ENCODE measurements at regions not wholly inside any gene's neighbourhood (a gene's known extent, or its start where the extent isn't known, plus 50 kb on each side); places are given as distances from the start of the nearest gene placed in this dataset.
"Not testable (repeated sequence)": the region's sequence is repeated elsewhere in the genome, so short reads cannot be mapped to it uniquely, and the experiment has no call there.

DNA sequence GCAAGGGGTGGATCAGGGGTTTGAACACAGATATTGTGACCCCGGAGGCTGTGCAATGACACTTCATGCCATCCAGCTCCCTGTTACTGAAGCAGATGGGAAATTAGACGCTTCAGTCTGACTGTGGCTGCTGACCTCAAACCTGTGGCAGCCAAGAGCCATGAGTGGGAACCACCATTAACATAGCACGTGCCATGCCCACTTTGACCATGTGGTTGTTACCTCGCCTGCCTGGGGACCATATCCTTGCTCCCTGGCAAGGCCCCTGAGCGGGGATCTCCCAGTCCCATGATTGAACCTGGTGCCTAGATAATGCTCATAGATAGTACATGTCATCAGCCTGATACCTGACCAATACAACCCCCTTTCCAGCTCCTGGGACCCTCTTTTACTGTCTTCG, 68.9 kb downstream of the CYP26B1 start:
- no peak for DNase-seq
- Mint-ChIP-seq H3K4me1 (no peaks in the 10 kb centered on the region), H3K27me3 (no peaks in the 10 kb centered on the region), H3K9me3 (peaks cover 2 to 22% (median 17%) of the 10 kb centered on the region in 8 donors), H3K36me3 (no peaks in the 10 kb centered on the region), H3K4me3 (peak overlapping the region in 1 of 8 donors; percentile 27), H3K27ac (no peak overlapping the region)
- Histone ChIP-seq H3K36me3 (ENCODE audit: insufficient read depth, low read length) (no peaks in the 10 kb centered on the region), H3K27me3 (ENCODE audit: insufficient read depth, low read length) (no peaks in the 10 kb centered on the region), H3K27ac (ENCODE audit: low read depth, low read length) (no peak overlapping the region), H3K4me1 (ENCODE audit: insufficient read depth, low read length) (no peaks in the 10 kb centered on the region), H3K4me3 (ENCODE audit: low read length in 2 of 2) (no peak overlapping the region), H3K9me3 (ENCODE audit: control insufficient read depth in 1 of 2, low read length in 2 of 2) (no peaks in the 10 kb centered on the region)
- intact Hi-C loops (cut with micrococcal nuclease), result no loop called here
- ChIA-PET POLR2A (ENCODE audit: partially characterized antibody) (no interaction called here), CTCF (ENCODE audit: partially characterized antibody) (no interaction called here)

DNA sequence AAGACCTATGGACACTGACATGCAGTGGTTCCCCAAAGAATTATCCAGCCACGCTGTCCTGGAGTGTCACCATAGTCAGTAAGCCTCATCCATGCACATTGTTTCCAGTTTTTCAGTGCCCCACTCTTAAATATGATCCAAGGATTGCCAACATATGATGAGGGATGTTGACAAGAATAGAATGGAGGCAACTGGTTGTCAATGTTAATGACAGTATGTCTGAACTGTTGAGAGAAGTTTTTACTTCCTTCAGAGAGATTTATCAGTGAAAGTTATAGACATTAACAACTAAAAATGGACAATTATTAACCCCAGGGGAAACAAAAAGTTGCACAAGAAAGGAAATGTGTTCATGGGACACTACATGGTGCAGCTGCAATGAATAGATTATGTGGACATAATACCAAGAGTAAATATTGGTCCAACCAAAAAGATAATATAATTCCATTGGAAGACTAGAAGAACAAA, 69.9 kb downstream of the CYP26B1 start:
- H3K36me3 Mint-ChIP-seq, result peaks cover 0 to 5% of the 10 kb centered on the region in 2 donors
- no peak overlapping the region for H3K4me3 ChIP-seq (ENCODE audit: low read length in 2 of 2)
- no peaks in the 10 kb centered on the region for H3K27me3 Mint-ChIP-seq
- no peaks in the 10 kb centered on the region for H3K36me3 ChIP-seq (ENCODE audit: insufficient read depth, low read length)
- H3K4me3 Mint-ChIP-seq, result no peak overlapping the region
- CTCF ChIA-PET (ENCODE audit: partially characterized antibody), result no interaction called here
- intact Hi-C loops (cut with micrococcal nuclease), result no loop called here
- H3K4me1 Mint-ChIP-seq, result no peaks in the 10 kb centered on the region
- peaks cover 2 to 32% (median 24%) of the 10 kb centered on the region in 8 donors for H3K9me3 Mint-ChIP-seq
- no peaks in the 10 kb centered on the region for H3K9me3 ChIP-seq (ENCODE audit: control insufficient read depth in 1 of 2, low read length in 2 of 2)
- no peak for DNase-seq
- no peak overlapping the region for H3K27ac Mint-ChIP-seq
- no peak overlapping the region for H3K27ac ChIP-seq (ENCODE audit: low read depth, low read length)
- no peaks in the 10 kb centered on the region for H3K27me3 ChIP-seq (ENCODE audit: insufficient read depth, low read length)
- no peaks in the 10 kb centered on the region for H3K4me1 ChIP-seq (ENCODE audit: insufficient read depth, low read length)
- POLR2A ChIA-PET (ENCODE audit: partially characterized antibody), result no interaction called here

DNA sequence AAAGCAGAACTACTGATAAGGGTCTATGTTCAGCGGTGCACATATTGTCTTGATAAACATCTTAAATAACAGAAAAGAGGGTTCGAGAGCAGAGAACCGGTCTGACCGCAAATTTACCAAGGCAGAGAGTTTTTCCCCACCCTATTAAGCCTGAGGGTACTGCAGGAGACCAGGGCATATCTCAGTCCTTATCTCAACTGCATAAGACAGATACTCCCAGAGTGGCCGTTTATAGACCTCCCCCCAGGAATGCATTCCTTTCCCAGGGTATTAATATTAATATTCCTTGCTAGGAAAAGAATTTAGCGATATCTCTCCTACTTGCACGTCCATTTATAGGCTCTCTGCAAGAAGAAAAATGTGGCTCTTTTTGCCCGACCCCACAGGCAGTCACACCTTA, 74.3 kb downstream of the CYP26B1 start:
- H3K4me3 ChIP-seq (ENCODE audit: low read length in 2 of 2); DNase-seq; H3K27ac Mint-ChIP-seq; intact Hi-C loops (cut with micrococcal nuclease); H3K27me3 Mint-ChIP-seq; POLR2A ChIA-PET (ENCODE audit: partially characterized antibody); H3K4me3 Mint-ChIP-seq; H3K4me1 Mint-ChIP-seq; H3K27ac ChIP-seq (ENCODE audit: low read depth, low read length); H3K4me1 ChIP-seq (ENCODE audit: insufficient read depth, low read length); H3K36me3 Mint-ChIP-seq; H3K36me3 ChIP-seq (ENCODE audit: insufficient read depth, low read length); H3K27me3 ChIP-seq (ENCODE audit: insufficient read depth, low read length); CTCF ChIA-PET (ENCODE audit: partially characterized antibody); H3K9me3 ChIP-seq (ENCODE audit: control insufficient read depth in 1 of 2, low read length in 2 of 2): not testable (repeated sequence)
- peaks cover 2 to 45% (median 29%) of the 10 kb centered on the region in 8 donors for H3K9me3 Mint-ChIP-seq

DNA sequence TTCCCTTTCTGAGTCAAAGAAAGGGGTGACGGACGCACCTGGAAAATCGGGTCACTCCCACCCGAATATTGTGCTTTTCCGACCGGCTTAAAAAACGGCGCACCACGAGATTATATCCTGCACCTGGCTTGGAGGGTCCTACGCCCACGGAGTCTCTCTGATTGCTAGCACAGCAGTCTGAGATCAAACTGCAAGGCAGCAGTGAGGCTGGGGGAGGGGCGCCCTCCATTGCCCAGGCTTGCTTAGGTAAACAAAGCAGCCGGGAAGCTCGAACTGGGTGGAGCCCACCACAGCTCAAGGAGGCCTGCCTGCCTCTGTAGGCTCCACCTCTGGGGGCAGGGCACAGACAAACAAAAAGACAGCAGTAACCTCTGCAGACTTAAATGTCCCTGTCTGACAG, 83.5 kb downstream of the CYP26B1 start:
- H3K36me3 ChIP-seq (ENCODE audit: insufficient read depth, low read length); H3K4me1 ChIP-seq (ENCODE audit: insufficient read depth, low read length); H3K9me3 ChIP-seq (ENCODE audit: control insufficient read depth in 1 of 2, low read length in 2 of 2); POLR2A ChIA-PET (ENCODE audit: partially characterized antibody); H3K4me3 Mint-ChIP-seq; CTCF ChIA-PET (ENCODE audit: partially characterized antibody); H3K4me3 ChIP-seq (ENCODE audit: low read length in 2 of 2); H3K27me3 Mint-ChIP-seq; DNase-seq; H3K4me1 Mint-ChIP-seq; H3K27me3 ChIP-seq (ENCODE audit: insufficient read depth, low read length); H3K27ac ChIP-seq (ENCODE audit: low read depth, low read length); H3K27ac Mint-ChIP-seq; H3K36me3 Mint-ChIP-seq; intact Hi-C loops (cut with micrococcal nuclease); H3K9me3 Mint-ChIP-seq: not testable (repeated sequence)

GRCh38 chr2:72062336-72062735, 85.3 kb downstream of the CYP26B1 start:
- peaks cover 1 to 8% of the 10 kb centered on the region in 2 donors for H3K27me3 Mint-ChIP-seq
- H3K27me3 ChIP-seq (ENCODE audit: insufficient read depth, low read length), result no peaks in the 10 kb centered on the region
- no peak overlapping the region for H3K4me3 ChIP-seq (ENCODE audit: low read length in 2 of 2)
- H3K36me3 ChIP-seq (ENCODE audit: insufficient read depth, low read length), result no peaks in the 10 kb centered on the region
- no peak overlapping the region for H3K27ac Mint-ChIP-seq
- H3K4me1 ChIP-seq (ENCODE audit: insufficient read depth, low read length), result no peaks in the 10 kb centered on the region
- peaks cover 0 to 8% (median 2%) of the 10 kb centered on the region in 8 donors for H3K9me3 Mint-ChIP-seq
- H3K9me3 ChIP-seq (ENCODE audit: control insufficient read depth in 1 of 2, low read length in 2 of 2), result no peaks in the 10 kb centered on the region
- ChIA-PET CTCF (ENCODE audit: partially characterized antibody) (no interaction called here), POLR2A (ENCODE audit: partially characterized antibody) (no interaction called here)
- H3K27ac ChIP-seq (ENCODE audit: low read depth, low read length), result no peak overlapping the region
- H3K36me3 Mint-ChIP-seq, result no peaks in the 10 kb centered on the region
- intact Hi-C loops (cut with micrococcal nuclease), result no loop called here
- DNase-seq, result no peak
- H3K4me3 Mint-ChIP-seq, result no peak overlapping the region
- H3K4me1 Mint-ChIP-seq, result no peaks in the 10 kb centered on the region

GRCh38 chr2:72057308-72057707, 90.4 kb downstream of the CYP26B1 start:
- Histone ChIP-seq H3K36me3 (ENCODE audit: insufficient read depth, low read length) (no peaks in the 10 kb centered on the region), H3K4me3 (ENCODE audit: low read length in 2 of 2) (no peak overlapping the region), H3K27me3 (ENCODE audit: insufficient read depth, low read length) (no peaks in the 10 kb centered on the region), H3K9me3 (ENCODE audit: control insufficient read depth in 1 of 2, low read length in 2 of 2) (no peaks in the 10 kb centered on the region), H3K27ac (ENCODE audit: low read depth, low read length) (no peak overlapping the region), H3K4me1 (ENCODE audit: insufficient read depth, low read length) (no peaks in the 10 kb centered on the region)
- no peaks in the 10 kb centered on the region for H3K4me1 Mint-ChIP-seq
- intact Hi-C loops (cut with micrococcal nuclease), result no loop called here
- peaks cover 0 to 9% (median 4%) of the 10 kb centered on the region in 8 donors for H3K9me3 Mint-ChIP-seq
- peaks cover 1 to 5% of the 10 kb centered on the region in 2 donors for H3K27me3 Mint-ChIP-seq
- no peak for DNase-seq
- ChIA-PET POLR2A (ENCODE audit: partially characterized antibody) (no interaction called here), CTCF (ENCODE audit: partially characterized antibody) (no interaction called here)
- H3K4me3 Mint-ChIP-seq, result no peak overlapping the region
- no peak overlapping the region for H3K27ac Mint-ChIP-seq
- no peaks in the 10 kb centered on the region for H3K36me3 Mint-ChIP-seq

DNA sequence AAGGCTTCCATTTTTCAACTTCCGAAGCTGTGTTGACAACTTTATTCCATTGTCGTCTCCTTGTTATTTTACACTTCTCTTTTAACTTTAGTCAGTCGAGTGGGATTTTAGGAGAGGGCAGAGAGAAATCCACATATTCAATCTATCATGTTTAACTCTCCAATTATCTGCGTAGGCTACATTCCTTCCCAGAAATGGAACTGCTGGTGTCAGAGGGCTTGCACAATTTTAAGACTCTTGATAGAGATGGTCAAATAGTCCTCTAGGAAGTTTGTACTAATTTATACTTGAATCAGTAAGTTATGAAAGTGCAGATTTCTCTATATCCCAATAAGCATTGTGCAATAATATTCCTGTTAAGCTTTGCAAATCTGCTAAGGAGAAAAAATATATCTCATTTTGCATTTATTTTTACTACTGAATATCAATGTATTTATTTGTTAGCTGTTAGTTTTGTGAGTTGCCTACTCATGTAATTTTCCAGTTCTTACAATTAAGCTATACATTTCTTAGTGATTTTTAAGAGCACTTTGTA, 95.6 kb downstream of the CYP26B1 start:
- Mint-ChIP-seq H3K4me3 (no peak overlapping the region), H3K4me1 (no peaks in the 10 kb centered on the region), H3K27me3 (no peaks in the 10 kb centered on the region), H3K9me3 (peaks cover 0 to 16% (median 8%) of the 10 kb centered on the region in 8 donors), H3K27ac (no peak overlapping the region), H3K36me3 (no peaks in the 10 kb centered on the region)
- CTCF ChIA-PET (ENCODE audit: partially characterized antibody), result no interaction called here
- H3K9me3 ChIP-seq (ENCODE audit: control insufficient read depth in 1 of 2, low read length in 2 of 2), result no peaks in the 10 kb centered on the region
- intact Hi-C loops (cut with micrococcal nuclease), result no loop called here
- POLR2A ChIA-PET (ENCODE audit: partially characterized antibody), result no interaction called here
- H3K27me3 ChIP-seq (ENCODE audit: insufficient read depth, low read length), result no peaks in the 10 kb centered on the region
- H3K4me3 ChIP-seq (ENCODE audit: low read length in 2 of 2), result no peak overlapping the region
- no peaks in the 10 kb centered on the region for H3K36me3 ChIP-seq (ENCODE audit: insufficient read depth, low read length)
- no peaks in the 10 kb centered on the region for H3K4me1 ChIP-seq (ENCODE audit: insufficient read depth, low read length)
- no peak for DNase-seq
- no peak overlapping the region for H3K27ac ChIP-seq (ENCODE audit: low read depth, low read length)

DNA sequence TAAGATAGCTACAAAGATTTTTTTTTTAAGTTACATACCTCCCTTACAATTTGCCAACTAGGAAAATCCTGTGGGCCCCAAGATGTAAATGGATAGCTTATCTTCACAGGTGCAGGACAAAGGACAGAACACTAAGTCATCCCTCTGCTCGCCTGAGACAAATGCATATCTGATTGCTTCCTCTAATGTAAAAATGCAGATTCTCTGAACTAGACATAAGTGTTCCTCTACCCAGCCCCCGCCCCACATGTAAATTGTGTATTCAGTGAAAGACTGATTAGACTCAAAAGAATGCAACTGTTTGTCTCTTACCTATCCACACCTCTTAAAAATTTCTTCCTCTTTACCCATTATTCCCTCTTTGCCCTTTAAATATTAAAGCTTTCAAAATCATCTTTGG, 96.5 kb downstream of the CYP26B1 start:
- ChIA-PET CTCF (ENCODE audit: partially characterized antibody) (no interaction called here), POLR2A (ENCODE audit: partially characterized antibody) (no interaction called here)
- Mint-ChIP-seq H3K36me3 (no peaks in the 10 kb centered on the region), H3K4me1 (no peaks in the 10 kb centered on the region), H3K9me3 (peaks cover 0 to 21% (median 8%) of the 10 kb centered on the region in 8 donors), H3K27me3 (no peaks in the 10 kb centered on the region), H3K4me3 (no peak overlapping the region), H3K27ac (no peak overlapping the region)
- Histone ChIP-seq H3K4me3 (ENCODE audit: low read length in 2 of 2) (no peak overlapping the region), H3K4me1 (ENCODE audit: insufficient read depth, low read length) (no peaks in the 10 kb centered on the region), H3K27ac (ENCODE audit: low read depth, low read length) (no peak overlapping the region), H3K9me3 (ENCODE audit: control insufficient read depth in 1 of 2, low read length in 2 of 2) (no peaks in the 10 kb centered on the region), H3K27me3 (ENCODE audit: insufficient read depth, low read length) (no peaks in the 10 kb centered on the region), H3K36me3 (ENCODE audit: insufficient read depth, low read length) (no peaks in the 10 kb centered on the region)
- intact Hi-C loops (cut with micrococcal nuclease), result no loop called here
- no peak for DNase-seq
